HG03280 (cell line): ENCODE measurements at regions not wholly inside any gene's neighbourhood (a gene's known extent, or its start where the extent isn't known, plus 50 kb on each side); places are given as distances from the start of the nearest gene placed in this dataset.
"Not testable (repeated sequence)": the region's sequence is repeated elsewhere in the genome, so short reads cannot be mapped to it uniquely, and the experiment has no call there.

Experiments
- ATAC-seq: cut with Tn5 transposase; IDR thresholded peaks from one replicate; pipeline ENCODE4 v1.9.1; 2021; ENCODE audit warnings: mild to moderate bottlenecking, moderate library complexity; ENCODE audit not compliant: unreplicated experiment

- no peak for ATAC-seq
These were observed 229.8 kb upstream of the ACVR2A start for GRCh38 chr2:147614979-147615470.

DNA sequence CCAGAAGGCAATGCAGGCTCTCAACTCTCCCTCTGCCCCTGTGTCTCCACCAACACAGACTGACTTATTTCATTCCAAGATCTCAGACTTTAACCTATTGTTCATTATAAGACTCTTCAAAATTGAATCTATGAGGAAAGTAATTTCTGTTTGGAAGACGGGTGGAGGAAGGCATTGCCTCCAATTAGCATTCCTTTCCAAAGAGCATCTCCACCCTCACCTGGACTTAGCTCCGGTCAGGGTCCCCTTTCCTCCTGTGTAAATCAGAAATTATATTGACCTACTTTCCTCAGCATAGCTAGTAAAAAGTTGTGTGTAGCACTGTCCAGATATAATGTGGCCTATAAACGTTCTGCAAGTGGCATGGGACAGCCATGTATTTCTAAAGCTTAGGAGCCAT, 230.4 kb upstream of the ACVR2A start:
- no peak for ATAC-seq

- ATAC-seq: no peak
These were observed 234.3 kb upstream of the ACVR2A start for GRCh38 chr2:147610496-147611040.

- no peak for ATAC-seq
These were observed 235.5 kb upstream of the ACVR2A start for GRCh38 chr2:147609301-147609700.

GRCh38 chr2:147607379-147607778, 237.4 kb upstream of the ACVR2A start:
- no peak for ATAC-seq

DNA sequence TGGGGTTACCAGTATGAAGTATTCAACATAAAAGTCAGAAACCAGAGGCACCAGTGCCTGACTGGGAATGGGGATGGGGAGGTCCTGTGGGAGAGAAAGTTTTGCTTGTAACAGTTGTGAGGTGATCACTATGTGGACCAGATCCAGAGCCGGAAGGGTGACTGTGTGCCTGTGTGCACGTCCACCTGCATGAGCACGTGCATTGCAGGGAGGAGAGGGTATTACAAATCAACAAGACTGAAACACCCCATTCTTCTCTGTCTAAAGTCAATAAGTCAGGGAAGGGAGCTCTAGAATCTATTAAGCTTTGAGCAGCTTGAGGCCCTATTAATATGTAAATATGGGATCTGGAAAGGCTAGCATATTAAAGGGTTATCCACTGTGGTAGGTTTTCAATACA, 241.0 kb upstream of the ACVR2A start:
- ATAC-seq: no peak

- no peak for ATAC-seq
These were observed 241.4 kb upstream of the ACVR2A start for GRCh38 chr2:147603447-147603846.

DNA sequence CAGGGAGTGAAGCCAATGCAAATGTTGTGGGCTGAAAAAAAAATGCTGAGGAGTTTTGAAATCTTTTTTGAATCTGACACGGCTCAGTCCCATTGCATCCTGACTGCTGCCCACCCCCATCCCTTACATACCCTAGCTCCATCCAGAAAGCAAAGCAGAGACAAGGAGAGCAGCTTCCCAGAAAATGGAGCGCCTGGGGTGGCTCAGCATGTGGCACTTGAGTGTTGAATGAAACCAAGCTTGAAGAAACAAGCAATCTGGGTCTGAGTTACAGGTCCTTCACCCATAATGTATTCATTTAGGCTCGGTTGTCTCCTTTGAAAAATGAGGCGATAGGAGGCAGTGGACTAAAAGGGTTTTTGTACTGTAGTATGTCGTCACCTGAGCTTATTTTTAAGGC, 244.2 kb upstream of the ACVR2A start:
- no peak for ATAC-seq

- no peak for ATAC-seq
These were observed 244.6 kb upstream of the ACVR2A start for GRCh38 chr2:147600223-147600622.

GRCh38 chr2:147595200-147595599, 249.6 kb upstream of the ACVR2A start:
- no peak for ATAC-seq

DNA sequence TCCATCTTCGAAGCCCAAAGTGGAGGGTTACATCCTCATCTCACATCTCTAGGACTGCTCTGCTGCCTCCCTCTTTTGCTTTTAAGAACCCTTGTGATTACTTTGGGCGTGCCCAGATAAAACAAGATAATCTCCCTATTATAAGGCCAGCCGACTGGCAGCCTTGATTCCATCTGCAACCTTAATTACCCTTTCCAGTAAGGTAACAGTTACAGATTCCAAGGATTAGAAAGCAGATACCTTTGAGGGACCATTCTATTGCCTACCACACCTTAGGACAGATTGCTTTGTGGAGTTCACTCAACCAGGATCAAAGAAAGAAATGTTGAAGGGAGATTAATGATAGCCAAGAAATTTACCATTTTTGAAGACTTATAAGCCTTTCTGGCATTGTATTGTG, 250.8 kb upstream of the ACVR2A start:
- ATAC-seq: no peak

DNA sequence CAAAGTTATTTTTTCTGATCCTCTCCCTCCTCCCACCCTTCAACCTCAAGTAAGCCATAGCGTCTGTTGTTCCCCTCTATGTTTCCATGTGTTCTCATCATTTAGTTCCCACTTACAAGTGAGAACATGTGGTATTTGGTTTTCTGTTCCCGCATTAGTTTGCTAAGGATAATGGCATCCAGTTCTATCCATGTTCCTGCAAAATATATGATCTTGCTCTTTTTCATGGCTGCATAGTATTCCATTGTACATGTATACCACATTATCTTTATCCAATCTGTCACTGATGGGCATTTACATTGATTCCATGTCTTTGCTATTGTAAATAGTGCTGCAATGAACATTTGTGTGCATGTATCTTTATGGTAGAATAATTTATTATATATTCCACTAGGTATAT, 252.0 kb upstream of the ACVR2A start:
- ATAC-seq: not testable (repeated sequence)

DNA sequence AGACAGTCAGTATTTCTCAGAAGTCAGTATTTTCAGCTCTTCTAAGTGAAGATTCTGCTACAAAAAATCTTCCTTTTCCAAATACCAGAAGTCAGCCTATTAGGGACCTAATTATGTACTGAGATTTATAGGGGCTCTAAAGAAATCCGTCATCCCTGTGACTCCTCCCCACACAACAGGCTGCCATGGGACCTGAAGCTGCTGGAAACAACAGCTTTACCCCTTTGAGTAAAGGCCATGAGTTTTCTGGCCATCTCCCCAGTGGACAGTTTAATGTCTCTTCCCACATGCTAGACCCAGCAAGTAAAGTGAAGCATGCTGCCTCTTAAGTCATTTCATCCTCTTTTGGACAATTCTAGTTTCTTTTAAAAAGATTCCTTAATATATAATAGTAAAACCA, 255.7 kb upstream of the ACVR2A start:
- ATAC-seq: no peak

- no peak for ATAC-seq
These were observed 256.6 kb upstream of the ACVR2A start for GRCh38 chr2:147588191-147588590.

GRCh38 chr2:147578529-147578928, 266.3 kb upstream of the ACVR2A start:
- no peak for ATAC-seq

- no peak for ATAC-seq
These were observed 266.8 kb upstream of the ACVR2A start for GRCh38 chr2:147577998-147578380.

DNA sequence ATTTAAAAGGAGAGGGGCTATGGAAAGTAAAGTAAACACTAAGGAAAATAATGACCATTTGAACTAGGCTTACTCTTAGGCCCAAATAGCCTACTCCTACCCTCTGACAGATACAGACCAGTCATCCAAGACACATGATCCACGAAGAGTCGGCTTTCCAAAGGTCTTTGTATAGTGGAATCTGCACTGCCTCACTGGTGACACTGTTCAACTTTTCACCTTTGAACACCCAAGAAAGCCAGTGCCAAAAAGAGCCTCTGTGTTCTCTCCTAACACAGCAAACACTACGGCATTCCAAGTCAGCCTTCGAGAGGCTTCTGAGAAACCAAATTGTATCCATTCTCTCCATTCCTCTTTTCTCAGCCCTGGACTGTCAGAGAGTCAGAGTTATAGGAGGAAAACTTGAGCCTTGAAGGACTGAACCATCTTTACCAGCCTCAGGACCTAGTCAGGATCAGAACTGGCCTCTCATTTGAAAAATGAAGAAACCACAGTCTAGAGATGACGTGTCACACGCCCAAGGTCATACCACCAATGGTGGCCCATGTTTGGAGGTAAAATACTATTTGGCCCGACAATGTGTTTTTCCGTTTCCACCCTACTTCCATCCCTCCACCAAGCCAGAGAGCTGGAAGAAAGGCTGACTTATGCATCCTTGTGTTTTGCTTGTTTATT, 267.4 kb upstream of the ACVR2A start:
- no peak for ATAC-seq

DNA sequence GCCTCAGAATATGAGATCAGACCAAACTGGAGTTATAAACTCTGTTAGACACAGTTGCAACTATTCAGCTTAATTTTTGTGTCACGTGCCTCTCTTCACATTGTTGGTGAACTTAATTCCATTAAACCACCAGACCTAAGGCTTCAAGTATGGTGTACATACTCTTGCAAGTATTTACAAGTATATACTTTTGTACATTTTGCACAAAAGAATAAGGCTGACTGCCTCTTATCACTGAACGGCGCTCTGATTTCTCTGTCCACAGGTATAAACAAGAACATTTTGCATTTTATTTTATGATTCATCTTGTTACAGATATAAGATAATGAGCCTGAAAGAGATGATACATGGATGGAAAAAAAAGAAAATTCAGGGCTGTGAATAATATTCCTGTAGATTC, 269.7 kb upstream of the ACVR2A start:
- ATAC-seq: no peak

- no peak for ATAC-seq
These were observed 272.2 kb upstream of the ACVR2A start for GRCh38 chr2:147572622-147573021.

GRCh38 chr2:147569426-147569825, 275.4 kb upstream of the ACVR2A start:
- ATAC-seq: no peak

DNA sequence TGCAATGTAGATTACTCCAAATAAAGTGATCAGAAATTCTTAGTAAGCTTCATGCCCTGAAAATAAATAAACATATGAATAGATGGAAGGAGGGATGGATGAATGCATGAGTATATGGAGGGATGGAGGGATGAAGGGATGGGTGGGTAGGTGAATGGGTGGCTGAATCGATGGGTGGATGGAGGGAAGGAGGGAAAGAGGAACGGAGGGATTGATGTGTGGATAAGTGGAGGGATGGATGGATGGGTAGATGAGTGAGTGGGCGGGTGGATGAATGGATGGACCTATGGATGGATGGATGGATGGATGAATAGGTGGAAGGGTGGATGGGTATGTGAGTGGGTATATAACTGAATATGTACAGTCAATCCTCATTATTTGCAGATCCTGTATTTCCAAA, 276.7 kb upstream of the ACVR2A start:
- no peak for ATAC-seq

- no peak for ATAC-seq
These were observed 277.7 kb upstream of the ACVR2A start for GRCh38 chr2:147567136-147567535.
